IMR-90 (cell line): ENCODE measurements at regions not wholly inside any gene's neighbourhood (a gene's known extent, or its start where the extent isn't known, plus 50 kb on each side); places are given as distances from the start of the nearest gene placed in this dataset.
A peak's percentile ranks its signal among the peaks of the same experiment; 100 is the strongest.

Source experiments
- ATAC-seq: fragments of 200-7000 bp; cut with Tn5 transposase; 2 replicates; pipeline ENCODE4 v1.9.1; 2020; ENCODE audit warnings: low read depth, mild to moderate bottlenecking, moderate library complexity
- BruUV-seq: library from RNA; stranded (reverse); fragments of 400-500 nt; replicated peaks from 2 replicates; lab custom pipeline; 2021; lab: Mats Ljungman, UMichigan
- CTCF ChIA-PET: fragments of 300-600 bp; formaldehyde crosslinking; extraction: SDS; loops from one replicate; lab custom pipeline; 2021; ENCODE audit warnings: antibody characterized with exemption; lab: Yijun Ruan, JAX
- POLR2A ChIA-PET: fragments of 300-600 bp; sonication (Branson Sonifier 250); formaldehyde crosslinking; loops from one replicate; lab custom pipeline; 2022; ENCODE audit warnings: antibody characterized with exemption; ENCODE audit not compliant: unreplicated experiment; lab: Charles Lee
- DNase-seq: peaks from one replicate; pipeline ENCODE4 v3.0.0; 2013
- H2AFZ ChIP-seq: replicated peaks from 2 replicates; pipeline ENCODE3; 2013; ENCODE audit warnings: low read length, mild to moderate bottlenecking; ENCODE audit not compliant: poor library complexity
- H2AK5ac ChIP-seq: 2 replicates; pipeline ENCODE4 v1.6.1; 2013; ENCODE audit warnings: low read depth, low read length, inconsistent platforms
- H2AK9ac ChIP-seq: replicated peaks from 2 replicates; pipeline ENCODE3; 2013; ENCODE audit warnings: mild to moderate bottlenecking, low read depth, low read length, moderate library complexity; ENCODE audit not compliant: poor library complexity
- H2BK120ac ChIP-seq: 2 replicates; pipeline ENCODE4 v1.6.1; 2013; ENCODE audit warnings: low read depth, low read length, inconsistent platforms
- H2BK15ac ChIP-seq: 3 replicates; pipeline ENCODE4 v1.6.1; 2013; ENCODE audit warnings: low read depth, low read length, inconsistent platforms
- H2BK20ac ChIP-seq: 2 replicates; pipeline ENCODE4 v1.6.1; 2013; ENCODE audit warnings: low read depth, mild to moderate bottlenecking, inconsistent platforms, low read length, moderate library complexity
- H2BK5ac ChIP-seq: 2 replicates; pipeline ENCODE4 v1.6.1; 2013; ENCODE audit warnings: mild to moderate bottlenecking, low read depth, low read length, inconsistent platforms; ENCODE audit not compliant: poor library complexity, severe bottlenecking
- H3K14ac ChIP-seq: replicated peaks from 2 replicates; pipeline ENCODE4 v1.6.1; 2013; ENCODE audit warnings: low read depth, low read length, inconsistent platforms
- H3K18ac ChIP-seq: 2 replicates; pipeline ENCODE4 v1.6.1; 2013; ENCODE audit warnings: low read depth, low read length, control low read depth
- H3K23ac ChIP-seq: 2 replicates; pipeline ENCODE4 v1.6.1; 2013; ENCODE audit warnings: low read depth, low read length, inconsistent platforms
- H3K27ac ChIP-seq: 2 replicates; pipeline ENCODE4 v1.5.1; 2013; ENCODE audit warnings: mild to moderate bottlenecking, control low read depth, low read length; ENCODE audit not compliant: insufficient read depth
- H3K27me3 ChIP-seq: 2 replicates; pipeline ENCODE4 v1.6.1; 2013; ENCODE audit warnings: low read length; ENCODE audit not compliant: control insufficient read depth, insufficient read depth
- H3K36me3 ChIP-seq: 2 replicates; pipeline ENCODE4 v1.6.1; 2013; ENCODE audit warnings: low read length, mixed read lengths; ENCODE audit not compliant: control insufficient read depth, insufficient read depth
- H3K4ac ChIP-seq: 2 replicates; pipeline ENCODE4 v1.6.1; 2013; ENCODE audit warnings: low read depth, low read length, inconsistent platforms
- H3K4me1 ChIP-seq: 2 replicates; pipeline ENCODE4 v1.6.1; 2013; ENCODE audit warnings: low read length, mixed read lengths; ENCODE audit not compliant: control insufficient read depth, insufficient read depth
- H3K4me2 ChIP-seq: 2 replicates; pipeline ENCODE4 v1.6.1; 2013; ENCODE audit warnings: low read depth, mild to moderate bottlenecking, control low read depth, low read length, moderate library complexity
- H3K4me3 ChIP-seq: 2 replicates; pipeline ENCODE4 v1.5.1; 2013; ENCODE audit warnings: low read depth, mild to moderate bottlenecking, control low read depth, low read length, moderate library complexity; ENCODE audit not compliant: insufficient read depth
- H3K56ac ChIP-seq: 2 replicates; pipeline ENCODE4 v1.6.1; 2013; ENCODE audit warnings: low read length, inconsistent platforms; ENCODE audit not compliant: insufficient read depth; ENCODE audit errors: extremely low read depth
- H3K79me1 ChIP-seq, 2 experiments: 2 replicates each; pipeline ENCODE4 v1.6.1; 2013; ENCODE audit warnings: low read length in 2 of 2, inconsistent platforms in 1 of 2, low read depth in 1 of 2
- H3K9ac ChIP-seq: 2 replicates; pipeline ENCODE4 v1.6.1; 2013; ENCODE audit warnings: low read depth, low read length, control low read depth
- H3K9me1 ChIP-seq: 2 replicates; pipeline ENCODE4 v1.6.1; 2013; ENCODE audit warnings: low read length, inconsistent platforms; ENCODE audit not compliant: insufficient read depth
- H3K9me3 ChIP-seq: 2 replicates; pipeline ENCODE4 v1.6.1; 2013; ENCODE audit warnings: low read length; ENCODE audit not compliant: control insufficient read depth, insufficient read depth
- H4K20me1 ChIP-seq: 2 replicates; pipeline ENCODE4 v1.6.1; 2013; ENCODE audit warnings: low read length, inconsistent platforms; ENCODE audit not compliant: insufficient read depth
- H4K5ac ChIP-seq: 2 replicates; pipeline ENCODE4 v1.6.1; 2013; ENCODE audit warnings: mild to moderate bottlenecking, low read depth, low read length, control low read depth
- H4K8ac ChIP-seq, 2 experiments: 2 replicates each; pipeline ENCODE4 v1.6.1; 2013; ENCODE audit warnings: low read depth in 2 of 2, low read length in 2 of 2, control low read depth in 1 of 2, inconsistent platforms in 1 of 2
- H4K91ac ChIP-seq: 2 replicates; pipeline ENCODE4 v1.6.1; 2013; ENCODE audit warnings: low read depth, low read length, inconsistent platforms; ENCODE audit not compliant: insufficient read depth
- CHD1 ChIP-seq: IDR thresholded peaks from 2 replicates; pipeline ENCODE4 v1.6.1; 2012; ENCODE audit warnings: low read depth, low read length, improper control_type of control experiment
- USF2 ChIP-seq: fragments of 150-350 bp; IDR thresholded peaks from 2 replicates; pipeline ENCODE4 v1.6.1; 2017; ENCODE audit warnings: mild to moderate bottlenecking, antibody characterized with exemption, low read length, low read depth
- WGBS, 2 experiments: methylation state at CpG; one replicate each; pipeline versions ENCODE4 v1.1.5 to v1.1.7; 2013; ENCODE audit warnings: missing lambda C conversion rate in 2 of 2; ENCODE audit not compliant: insufficient read length in 1 of 2; ENCODE audit errors: extremely low coverage in 2 of 2; 5-methylcytosine and 5-hydroxymethylcytosine counted together
- dilution Hi-C: fragments of 300-500 bp; cut with HindIII; formaldehyde crosslinking; loops from one replicate; pipeline ENCODE4 v1.14.3; 2018; ENCODE audit warnings: low sequenced_read_pairs; ENCODE audit not compliant: unreplicated experiment
- in situ Hi-C: fragments of 300-500 bp; cut with MboI; formaldehyde crosslinking; loops from 3 replicates; pipeline ENCODE4 v1.14.3; 2019; ENCODE audit warnings: low sequenced_read_pairs, inconsistent platforms, mixed read lengths
- intact Hi-C: fragments of 100-400 bp; cut with micrococcal nuclease; formaldehyde crosslinking; loops from 2 replicates; pipeline ENCODE4 v1.10.0; 2022

DNA sequence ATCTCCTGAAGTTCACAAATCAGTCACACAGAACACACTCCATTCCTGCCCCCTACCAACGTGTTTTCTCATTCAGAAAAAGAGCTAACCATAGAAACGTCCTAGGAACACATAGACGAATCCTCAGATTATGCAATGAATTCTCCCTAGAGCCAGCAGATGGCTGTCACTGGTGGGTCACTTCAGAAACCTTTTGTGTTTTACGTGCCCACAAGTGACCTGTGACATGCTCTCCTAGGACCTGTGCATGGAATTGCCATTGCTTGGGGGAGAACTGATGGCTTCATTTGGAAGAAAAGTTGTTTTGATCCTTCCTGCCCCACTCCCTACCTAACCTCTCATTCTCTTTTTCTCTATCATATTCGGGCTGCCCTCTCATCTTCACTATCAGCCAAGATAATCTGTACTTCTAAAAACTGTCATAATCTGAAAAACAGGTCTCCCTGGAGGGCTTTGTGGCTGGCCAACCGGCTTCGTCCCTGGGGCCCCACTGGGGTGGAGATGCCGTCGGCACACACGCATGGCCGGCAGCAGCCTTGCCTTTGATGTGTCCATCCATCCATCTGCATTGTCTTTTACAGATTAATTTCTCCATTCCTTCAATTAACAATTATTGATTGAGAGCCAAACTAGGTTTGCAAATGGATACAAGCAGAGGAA is 144.1 kb upstream of the SERP2 start:
- ChIA-PET CTCF (no interaction called here), POLR2A (no interaction called here)
- Histone ChIP-seq H2BK120ac (peak overlapping the region; percentile 69; the same call in 1 of the 2 replicates), H3K79me1 (no peaks in the 10 kb centered on the region), H3K18ac (no peak overlapping the region), H3K14ac (peak overlapping the region; percentile 40), H3K9ac (no peak overlapping the region), H4K20me1 (no peaks in the 10 kb centered on the region), H2BK20ac (peak overlapping the region; percentile 80), H3K9me3 (peaks cover 2% of the 10 kb centered on the region; the same call in 1 of the 2 replicates), H4K8ac (0 out of 4 replicates have a peak overlapping the region, but pooled peaks of 1 of the 2 experiments have one; percentile 45), H3K4me1 (peaks cover 10% of the 10 kb centered on the region), H2AFZ (no peak overlapping the region), H3K4ac (peak overlapping the region; percentile 63), H3K23ac (no peak overlapping the region; the same call in 1 of the 2 replicates), H3K4me3 (no peak overlapping the region), H2BK5ac (no peak overlapping the region), H2AK5ac (peak overlapping the region; percentile 85), H4K5ac (no peak overlapping the region), H2BK15ac (peak overlapping the region; percentile 70; the same call in 2 of the 3 replicates), H3K27ac (no peak overlapping the region), H4K91ac (peak overlapping the region; percentile 67), H3K27me3 (no peaks in the 10 kb centered on the region), H3K4me2 (no peak overlapping the region), H3K56ac (no peak overlapping the region), H3K36me3 (no peaks in the 10 kb centered on the region), H3K9me1 (peaks cover 12% of the 10 kb centered on the region), H2AK9ac (peak overlapping the region; percentile 48)
- WGBS, 2 experiments, result 100% methylated on average over 2 of the region's 11 CpGs; no CpG with 5 or more reads in 1 of the 2 experiments
- dilution Hi-C loops (no loop called here), in situ Hi-C loops (loop anchor here (10.0 kb wide), 1 partner anchor 205 kb away; no protein-coding TSS in a partner anchor), intact Hi-C loops (loop anchor here (10.0 kb wide), 1 partner anchor 175 kb away; no protein-coding TSS in a partner anchor)
- TF ChIP-seq USF2 (no peak), CHD1 (no peak)
- no peak for ATAC-seq
- no TSS peak for BruUV-seq
- no peak for DNase-seq
